A673 (cell line): ENCODE measurements at regions not wholly inside any gene's neighbourhood (a gene's known extent, or its start where the extent isn't known, plus 50 kb on each side); places are given as distances from the start of the nearest gene placed in this dataset.

Experiments
- BruUV-seq: library from RNA; stranded (reverse); fragments of 400-500 nt; replicated peaks from 2 replicates; lab custom pipeline; 2021; lab: Mats Ljungman, UMichigan
- CTCF ChIA-PET: fragments of 300-600 bp; sonication (Branson Sonifier 250); formaldehyde crosslinking; loops from one replicate; lab custom pipeline; 2022; ENCODE audit warnings: antibody characterized with exemption; lab: Charles Lee
- POLR2A ChIA-PET: fragments of 300-600 bp; sonication (Branson Sonifier 250); formaldehyde crosslinking; loops from one replicate; lab custom pipeline; 2022; ENCODE audit warnings: antibody characterized with exemption; ENCODE audit not compliant: low non-redundant PET; lab: Charles Lee
- DNase-seq: peaks from one replicate; pipeline ENCODE4 v3.0.0-alpha.2; 2015; ENCODE audit warnings: low spot score
- H3K27ac ChIP-seq: fragments of 200-600 bp; sonication (generic); 2 replicates; pipeline ENCODE4 v1.5.1; 2016; ENCODE audit warnings: mixed run types, low read depth, mild to moderate bottlenecking, mixed read lengths, antibody characterized with exemption, low read length; ENCODE audit not compliant: poor library complexity, severe bottlenecking
- H3K27me3 ChIP-seq: fragments of 200-600 bp; sonication (generic); replicated peaks from 2 replicates; pipeline ENCODE4 v1.6.1; 2017; ENCODE audit warnings: mixed run types, low read depth, mild to moderate bottlenecking, mixed read lengths, antibody characterized with exemption, low read length; ENCODE audit not compliant: insufficient read depth, poor library complexity
- H3K36me3 ChIP-seq: fragments of 200-600 bp; sonication (generic); 2 replicates; pipeline ENCODE4 v1.6.1; 2016; ENCODE audit warnings: mixed run types, mild to moderate bottlenecking, mixed read lengths, antibody characterized with exemption, low read length; ENCODE audit not compliant: insufficient read depth, poor library complexity, severe bottlenecking
- H3K4me1 ChIP-seq: fragments of 200-600 bp; sonication (generic); 2 replicates; pipeline ENCODE4 v1.6.1; 2017; ENCODE audit warnings: mixed run types, mild to moderate bottlenecking, mixed read lengths, antibody characterized with exemption, low read length; ENCODE audit not compliant: insufficient read depth, poor library complexity, severe bottlenecking
- H3K4me3 ChIP-seq: fragments of 200-600 bp; sonication (generic); 2 replicates; pipeline ENCODE4 v1.5.1; 2016; ENCODE audit warnings: low read depth, mixed run types, mild to moderate bottlenecking, mixed read lengths, low read length; ENCODE audit not compliant: poor library complexity, severe bottlenecking
- H3K9me3 ChIP-seq: fragments of 200-600 bp; sonication (generic); 2 replicates; pipeline ENCODE4 v1.6.1; 2016; ENCODE audit warnings: mixed run types, low read depth, mild to moderate bottlenecking, mixed read lengths, antibody characterized with exemption, low read length; ENCODE audit not compliant: poor library complexity, severe bottlenecking
- CTCF ChIP-seq: fragments of 300-800, 200-600 bp; sonication (generic); conservative IDR thresholded peaks from 2 replicates; pipeline ENCODE4 v1.5.1; 2017; ENCODE audit warnings: low read depth, mild to moderate bottlenecking, antibody characterized with exemption, low read length, moderate library complexity, mixed read lengths
- EZH2 ChIP-seq: fragments of 200-600 bp; sonication (generic); IDR thresholded peaks from 2 replicates; pipeline ENCODE4 v1.6.1; 2017; ENCODE audit warnings: borderline replicate concordance, low read depth, mild to moderate bottlenecking, mixed read lengths, antibody characterized with exemption, low read length; ENCODE audit not compliant: poor library complexity, severe bottlenecking
- intact Hi-C: fragments of 100-400 bp; cut with micrococcal nuclease; formaldehyde crosslinking; loops from one replicate; pipeline ENCODE4 v1.10.0; 2022; ENCODE audit not compliant: unreplicated experiment

GRCh38 chr18:8957731-8958130, 144.8 kb upstream of the NDUFV2 start:
- no peaks in the 10 kb centered on the region for H3K9me3 ChIP-seq
- ChIA-PET POLR2A (no interaction called here), CTCF (no interaction called here)
- H3K27ac ChIP-seq, result no peak overlapping the region
- no peaks in the 10 kb centered on the region for H3K27me3 ChIP-seq
- no peaks in the 10 kb centered on the region for H3K4me1 ChIP-seq
- DNase-seq, result no peak
- no peaks in the 10 kb centered on the region for H3K36me3 ChIP-seq
- TF ChIP-seq EZH2 (no peak), CTCF (no peak)
- intact Hi-C loops, result no loop called here
- no TSS peak for BruUV-seq
- H3K4me3 ChIP-seq, result no peak overlapping the region

- no peaks in the 10 kb centered on the region for H3K9me3 ChIP-seq
- H3K4me1 ChIP-seq, result no peaks in the 10 kb centered on the region
- DNase-seq, result no peak
- H3K27ac ChIP-seq, result no peak overlapping the region
- ChIA-PET CTCF (no interaction called here), POLR2A (no interaction called here)
- no TSS peak for BruUV-seq
- intact Hi-C loops, result no loop called here
- no peaks in the 10 kb centered on the region for H3K27me3 ChIP-seq
- no peak overlapping the region for H3K4me3 ChIP-seq
- no peak for TF ChIP-seq CTCF
- no peak for TF ChIP-seq EZH2
- no peaks in the 10 kb centered on the region for H3K36me3 ChIP-seq
Observed at GRCh38 chr18:8958660-8959059, 143.8 kb upstream of the NDUFV2 start.

- no TSS peak for BruUV-seq
- TF ChIP-seq CTCF (no peak), EZH2 (no peak)
- Histone ChIP-seq H3K27me3 (no peaks in the 10 kb centered on the region), H3K27ac (no peak overlapping the region), H3K36me3 (no peaks in the 10 kb centered on the region), H3K9me3 (no peaks in the 10 kb centered on the region), H3K4me3 (no peak overlapping the region), H3K4me1 (no peaks in the 10 kb centered on the region)
- POLR2A ChIA-PET, result no interaction called here
- no peak for DNase-seq
- intact Hi-C loops, result no loop called here
- CTCF ChIA-PET, result no interaction called here
Observed at GRCh38 chr18:8959551-8960135, 142.9 kb upstream of the NDUFV2 start.
